UCSD-AML1 (cell line): ENCODE measurements at regions not wholly inside any gene's neighbourhood (a gene's known extent, or its start where the extent isn't known, plus 50 kb on each side); places are given as distances from the start of the nearest gene placed in this dataset.
"Not testable (repeated sequence)": the region's sequence is repeated elsewhere in the genome, so short reads cannot be mapped to it uniquely, and the experiment has no call there.

ENCODE experiments used
- DNase-seq: peaks from one replicate; lab custom pipeline; 2025; ENCODE audit not compliant: unreplicated experiment; lab: John Stamatoyannopoulos, UW

DNA sequence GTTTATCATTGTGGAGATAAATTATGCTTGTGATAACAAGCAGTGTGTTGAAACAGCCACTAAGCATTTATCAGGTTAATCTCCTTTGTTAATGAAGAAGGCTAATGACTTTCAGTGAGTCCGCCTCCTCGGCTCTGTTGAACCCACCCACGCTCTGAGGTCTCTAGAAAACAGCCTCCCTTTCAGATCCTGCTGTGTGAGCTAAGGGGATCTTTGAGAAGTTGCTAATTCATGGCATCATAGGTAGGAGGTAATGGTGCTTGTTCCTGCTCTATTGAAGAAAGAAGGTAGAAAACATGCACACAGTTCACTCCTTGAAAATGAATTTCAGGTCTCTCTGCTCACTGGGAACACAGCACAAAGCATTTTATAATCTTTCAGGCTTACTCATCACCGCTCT lies 483.9 kb downstream of the AACS start:
- DNase-seq, result no peak

DNA sequence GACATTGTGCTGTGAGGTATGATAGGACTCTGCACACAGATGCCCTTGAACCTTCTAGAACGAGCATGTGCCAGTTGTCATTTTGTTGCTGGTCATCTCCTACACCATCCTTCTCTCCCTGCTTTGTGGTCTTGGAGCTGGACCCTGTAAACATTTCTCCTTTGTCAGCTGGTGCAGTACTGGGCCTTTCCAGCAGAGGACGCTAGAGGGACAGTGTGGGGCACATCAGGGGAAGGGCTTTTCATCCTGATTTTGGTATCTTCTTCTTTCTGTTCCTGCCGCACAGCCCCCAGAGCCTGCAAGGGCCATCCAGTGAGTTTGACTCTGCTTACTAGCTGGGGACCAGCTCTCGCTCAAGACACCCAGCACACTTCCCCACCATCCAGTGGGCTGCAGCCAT lies 484.6 kb downstream of the AACS start:
- DNase-seq, result peak; percentile 38

DNA sequence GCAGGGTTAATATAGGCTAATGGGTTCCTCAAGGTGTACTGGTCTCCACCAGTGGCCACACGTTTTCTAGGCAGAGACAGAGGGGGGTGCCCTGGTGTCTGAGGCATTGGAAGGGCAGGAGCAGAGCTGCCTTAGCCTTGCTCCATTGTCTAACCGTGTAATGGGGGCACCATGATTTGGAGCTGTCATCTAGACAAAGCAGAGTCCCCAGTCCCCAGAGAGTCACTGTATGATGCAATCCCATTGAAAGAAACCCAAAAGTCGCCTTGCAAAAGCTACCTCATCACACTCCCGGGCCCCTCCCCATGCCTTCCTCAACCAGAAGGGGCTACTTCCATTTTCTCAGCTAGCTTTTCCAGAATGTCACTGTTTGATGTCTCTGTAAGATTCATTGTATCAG lies 487.1 kb downstream of the AACS start:
- no peak for DNase-seq

DNA sequence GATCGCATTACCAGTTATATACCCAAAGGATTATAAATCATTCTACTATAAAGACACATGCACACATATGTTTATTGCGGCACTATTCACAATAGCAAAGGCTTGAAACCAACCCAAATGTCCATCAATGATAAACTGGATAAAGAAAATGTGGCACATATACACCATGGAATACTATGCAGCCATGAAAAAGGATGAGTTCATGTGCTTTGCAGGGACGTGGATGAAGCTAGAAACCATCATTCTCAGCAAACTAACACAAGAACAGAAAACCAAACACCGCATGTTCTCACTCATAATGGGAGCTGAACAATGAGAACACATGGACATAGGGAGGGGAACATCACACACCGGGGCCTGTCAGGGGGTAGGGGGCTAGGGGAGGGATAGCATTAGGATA lies 495.8 kb downstream of the AACS start:
- DNase-seq, result not testable (repeated sequence)

DNA sequence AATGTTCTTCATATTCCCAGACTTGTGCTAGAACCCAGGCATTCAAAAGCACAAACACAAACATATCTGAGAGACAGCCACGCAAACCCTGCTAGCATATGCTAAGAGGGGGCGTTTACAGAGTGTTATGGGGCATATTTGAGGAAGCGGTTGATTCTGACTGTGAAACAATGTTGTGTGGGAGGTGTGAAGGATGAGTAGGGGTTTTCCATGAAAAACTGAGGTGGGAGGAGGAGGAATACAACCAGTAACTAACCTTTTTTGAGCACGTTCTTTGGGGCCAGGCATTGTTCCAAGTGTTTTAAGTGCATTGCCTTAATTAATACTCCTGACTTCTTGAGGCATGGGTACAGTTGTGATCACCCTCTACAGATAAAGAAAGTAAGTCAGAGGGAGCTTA lies 499.5 kb downstream of the AACS start:
- no peak for DNase-seq

DNA sequence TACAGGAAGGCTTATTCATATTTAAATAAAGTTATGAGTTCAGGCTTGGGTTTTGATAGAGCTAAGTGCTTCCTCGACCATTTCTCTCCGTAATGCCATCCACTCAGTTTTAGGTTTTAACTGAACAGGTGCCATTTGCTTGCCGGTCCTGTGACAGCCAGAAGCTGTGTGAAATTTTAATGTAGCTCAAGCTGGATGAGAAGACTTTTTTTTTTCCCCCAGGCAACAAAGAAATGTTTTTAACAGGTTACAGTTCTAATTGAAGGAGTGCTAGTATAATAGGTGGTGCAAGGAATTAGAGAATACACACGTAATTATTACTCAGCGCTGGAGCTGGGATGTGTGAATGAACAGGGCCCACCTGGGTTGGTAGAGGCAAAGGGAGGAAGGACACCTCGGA lies 502.3 kb downstream of the AACS start:
- no peak for DNase-seq

DNA sequence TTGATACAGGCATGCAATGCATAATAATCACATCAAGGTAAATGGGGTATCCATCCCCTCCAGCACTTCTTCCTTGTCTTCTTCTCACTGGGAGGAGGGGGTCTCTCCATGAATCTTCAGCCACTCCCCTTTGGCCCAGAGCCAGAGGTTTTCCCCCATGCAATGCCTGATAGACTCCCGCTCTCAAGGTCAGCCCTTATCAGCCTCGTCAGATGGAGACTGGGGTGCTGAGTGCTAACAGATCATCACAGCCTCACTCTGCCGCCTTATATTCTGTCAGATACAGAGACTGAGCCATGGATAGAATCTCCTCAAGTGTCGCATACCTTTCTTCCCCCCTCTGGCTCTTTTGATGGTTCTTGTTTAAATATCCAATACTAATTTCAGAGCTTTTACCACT lies 503.1 kb downstream of the AACS start:
- DNase-seq, result no peak

DNA sequence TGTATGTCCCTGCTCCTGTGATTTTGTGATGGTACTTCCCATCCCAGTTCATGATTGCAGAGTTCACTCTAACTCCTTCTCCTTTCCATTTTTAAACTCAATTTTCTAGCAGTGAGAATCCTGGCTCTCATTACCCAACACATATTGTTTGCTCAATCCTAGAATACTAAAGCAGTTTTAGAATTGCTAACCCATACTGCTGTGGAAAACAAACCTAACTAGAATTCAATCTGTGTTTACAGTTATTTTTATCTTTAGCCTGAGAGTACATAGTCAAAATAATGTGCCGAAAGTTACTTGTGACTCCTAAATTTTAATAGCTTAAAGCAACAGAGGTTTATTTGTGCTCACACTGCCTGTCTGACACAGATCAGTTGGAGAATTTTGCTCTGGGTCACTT lies 508.0 kb downstream of the AACS start:
- DNase-seq, result no peak

DNA sequence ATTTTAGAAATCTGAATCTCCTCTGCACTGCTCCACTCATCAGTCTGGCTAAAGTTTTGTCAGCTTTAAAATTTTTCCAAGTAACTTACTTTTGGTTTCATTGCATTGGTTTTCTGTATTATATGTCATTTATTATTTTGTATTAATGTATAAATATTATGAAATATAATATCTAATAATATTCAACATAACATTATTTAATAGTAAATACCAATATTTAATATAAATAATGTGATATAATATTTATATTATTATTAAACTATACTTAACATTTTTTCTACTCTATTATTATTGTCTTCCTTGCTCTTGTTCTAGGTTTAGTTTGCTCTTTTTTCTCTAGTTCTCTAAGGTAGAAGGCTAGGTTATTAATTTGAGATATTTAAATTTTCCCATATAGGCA lies 512.1 kb downstream of the AACS start:
- no peak for DNase-seq

DNA sequence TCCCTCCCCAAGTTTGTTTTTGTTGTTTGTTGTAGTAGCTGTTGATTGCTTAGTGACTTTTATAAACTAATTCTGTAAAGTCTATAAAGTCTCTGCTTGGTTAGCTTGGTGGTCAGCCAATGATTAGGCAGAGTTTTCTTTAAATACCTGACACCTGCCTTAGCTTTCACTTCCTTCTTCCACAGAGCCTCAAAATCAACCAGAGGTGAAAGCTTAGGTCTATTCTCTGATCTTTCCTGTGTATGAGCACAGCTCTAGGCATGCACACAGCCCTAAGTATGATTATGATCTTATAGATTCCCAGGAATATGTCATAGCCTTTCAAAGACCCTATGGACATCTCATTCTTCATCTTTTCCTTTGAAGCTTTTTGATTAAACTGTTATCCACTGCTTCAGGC lies 514.7 kb downstream of the AACS start:
- no peak for DNase-seq

DNA sequence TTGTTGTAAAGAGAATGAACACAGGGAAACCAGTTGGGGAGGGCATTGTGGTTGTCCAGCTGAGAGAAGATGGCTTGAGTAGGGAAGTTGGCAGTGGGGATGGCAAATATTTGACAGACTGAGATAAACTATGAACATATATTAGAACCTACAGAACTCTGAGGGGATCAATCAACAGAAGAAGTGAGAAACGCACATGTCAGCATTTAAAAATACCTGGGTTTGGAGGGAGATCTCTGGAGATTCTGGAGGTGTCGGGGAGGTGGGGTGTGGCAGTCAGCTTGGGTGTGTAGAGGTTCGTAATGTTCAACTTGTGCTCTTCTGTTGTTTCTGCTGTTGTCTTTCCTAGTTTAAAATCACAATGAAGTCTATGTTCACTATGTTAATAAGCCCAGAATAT lies 517.8 kb downstream of the AACS start:
- no peak for DNase-seq

DNA sequence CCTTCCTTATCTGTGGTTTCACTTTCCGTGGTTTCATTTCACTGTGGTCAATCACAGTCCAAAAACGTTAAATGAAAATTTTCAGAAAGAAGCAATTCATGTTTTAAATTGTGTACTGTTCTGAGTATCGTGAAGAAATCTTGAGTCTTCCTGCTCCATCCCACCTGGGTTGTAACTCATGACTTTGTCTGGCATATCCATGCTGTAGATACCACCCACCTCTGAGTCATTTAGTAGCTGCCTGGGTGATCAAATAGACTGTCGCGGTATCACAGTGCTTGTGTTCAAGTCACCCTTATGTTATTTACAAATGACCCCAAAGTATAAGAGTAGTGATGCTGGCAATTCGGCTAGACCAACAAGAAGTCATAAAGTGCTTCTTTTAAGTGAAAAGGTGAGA lies 521.2 kb downstream of the AACS start:
- DNase-seq, result no peak

DNA sequence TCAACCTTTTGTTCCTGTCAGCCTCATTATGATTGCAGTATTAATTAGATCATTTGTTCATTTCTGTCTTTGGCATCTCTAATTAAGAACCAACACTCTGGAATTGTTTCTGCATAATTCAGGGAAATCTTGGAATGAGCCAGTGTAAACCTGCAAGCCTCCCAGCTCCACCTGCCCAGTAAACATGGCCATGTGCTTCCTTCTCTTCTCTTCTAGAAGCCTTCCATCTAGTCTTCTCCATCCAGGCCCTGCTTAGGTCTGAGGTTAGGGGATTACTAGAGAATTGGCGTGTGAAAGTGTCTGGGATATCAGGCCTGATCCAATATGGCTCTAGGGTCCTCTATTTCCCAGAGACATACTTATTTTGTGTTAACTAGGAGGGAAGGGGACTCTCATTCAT lies 528.0 kb downstream of the AACS start:
- DNase-seq, result no peak

DNA sequence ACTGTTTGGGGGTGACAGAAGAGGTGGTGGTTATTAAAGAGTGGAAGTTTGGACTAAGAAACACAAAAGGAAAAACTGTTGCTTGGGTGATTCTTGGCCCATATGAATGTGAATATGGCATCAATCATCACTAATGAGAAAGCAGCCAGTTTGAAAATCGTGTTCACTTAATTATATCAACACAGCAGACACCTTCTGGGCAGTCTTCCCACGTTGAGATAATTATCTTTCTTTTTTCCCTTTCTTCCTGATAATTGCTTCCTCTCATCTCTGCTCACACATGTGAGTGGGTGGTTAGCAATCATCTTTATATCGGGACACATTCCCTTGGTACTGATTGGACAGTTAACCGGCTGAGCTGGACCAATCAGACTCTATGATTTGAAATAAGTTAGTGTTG lies 539.7 kb downstream of the AACS start:
- DNase-seq, result no peak

DNA sequence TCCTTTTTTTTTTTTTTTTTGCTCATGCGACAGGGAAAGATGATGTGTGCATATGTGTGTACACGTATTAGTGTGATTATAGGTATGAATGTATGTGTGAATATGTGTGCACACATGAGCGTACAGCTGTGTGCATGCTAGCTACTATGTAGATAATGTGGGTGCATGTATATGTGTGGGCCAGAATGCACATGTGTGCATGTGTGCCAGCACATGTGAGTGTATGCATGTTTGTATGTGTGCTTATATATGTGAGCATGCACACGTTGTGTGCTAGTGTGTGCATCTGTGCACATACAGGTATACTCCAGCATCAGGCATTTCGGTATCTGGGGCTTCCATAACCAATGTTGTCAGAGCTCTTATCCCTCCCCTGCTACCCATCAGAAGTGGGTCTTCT lies 541.1 kb downstream of the AACS start:
- no peak for DNase-seq

DNA sequence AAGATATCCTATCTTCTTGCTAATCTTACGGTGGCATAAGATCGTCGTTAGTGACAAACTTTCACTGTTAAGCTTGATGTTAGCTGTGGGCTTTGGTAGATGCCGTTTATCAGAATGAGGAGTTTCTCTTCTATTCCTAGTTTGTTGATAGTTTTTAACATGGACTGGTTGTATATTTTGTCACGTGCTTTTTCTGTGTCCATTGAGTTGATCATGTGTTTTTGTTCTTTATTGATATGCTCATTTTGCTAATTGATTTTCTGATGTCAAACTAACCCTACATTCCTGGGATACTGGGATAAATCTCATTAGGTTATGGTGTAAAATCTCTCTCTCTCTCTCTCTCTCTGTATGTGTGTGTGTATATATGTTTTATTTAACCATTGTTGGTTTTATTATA lies 545.1 kb downstream of the AACS start:
- no peak for DNase-seq

DNA sequence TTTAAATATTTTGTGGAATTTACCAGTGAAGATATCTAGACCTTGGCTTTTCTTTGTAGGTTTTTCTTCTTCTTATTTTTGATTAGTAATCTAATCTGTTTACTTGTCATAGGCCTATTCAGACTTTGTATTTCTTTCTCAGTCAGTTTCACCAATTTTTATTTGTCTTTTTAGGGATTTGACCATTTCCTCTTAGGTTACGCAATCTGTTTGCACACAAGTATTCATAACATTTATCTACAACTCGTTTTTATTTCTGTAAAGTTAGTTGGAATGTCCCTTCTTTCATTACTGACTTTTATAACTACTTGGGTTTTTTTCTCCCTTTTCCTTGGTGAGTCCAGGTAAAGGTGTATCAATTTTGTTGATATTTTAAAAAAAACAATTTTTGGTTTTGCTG lies 545.7 kb downstream of the AACS start:
- DNase-seq, result no peak

DNA sequence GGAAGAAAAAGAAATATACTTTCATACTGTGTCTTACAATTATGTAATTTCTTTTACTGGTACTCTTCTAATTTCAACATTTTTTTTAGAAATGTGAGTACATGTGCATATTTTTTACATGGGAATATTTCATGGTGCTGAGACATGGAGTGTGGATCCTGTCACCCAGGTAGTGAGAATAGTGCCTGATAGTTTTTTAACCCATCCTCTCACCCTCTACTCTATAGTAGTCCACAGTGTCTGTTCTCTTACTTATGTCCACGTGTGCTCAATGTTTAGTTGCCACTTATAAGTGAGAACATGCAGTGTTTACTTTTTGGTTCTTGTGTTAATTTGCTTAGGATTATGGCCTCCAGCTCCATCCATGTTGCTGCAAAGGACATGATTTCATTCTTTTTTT lies 548.8 kb downstream of the AACS start:
- DNase-seq, result no peak

DNA sequence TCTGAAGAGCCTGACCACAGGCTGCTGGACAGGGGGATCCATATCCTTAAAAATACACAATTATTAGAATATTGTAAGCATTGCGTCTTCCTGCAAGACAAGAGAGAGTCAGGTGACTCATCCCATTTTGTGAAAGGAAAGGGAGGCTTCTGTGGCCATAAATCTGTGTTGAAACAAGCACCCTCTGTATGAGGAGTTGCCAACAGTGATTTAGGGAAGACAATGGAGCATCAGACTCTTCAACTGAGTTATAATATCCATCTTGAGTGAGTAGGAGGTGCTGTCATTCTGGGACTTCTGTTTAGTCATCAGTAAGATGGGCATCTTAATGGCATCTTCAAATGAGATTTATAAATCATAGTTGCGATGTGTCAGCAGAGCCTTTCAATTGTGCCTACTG lies 554.5 kb downstream of the AACS start:
- no peak for DNase-seq

DNA sequence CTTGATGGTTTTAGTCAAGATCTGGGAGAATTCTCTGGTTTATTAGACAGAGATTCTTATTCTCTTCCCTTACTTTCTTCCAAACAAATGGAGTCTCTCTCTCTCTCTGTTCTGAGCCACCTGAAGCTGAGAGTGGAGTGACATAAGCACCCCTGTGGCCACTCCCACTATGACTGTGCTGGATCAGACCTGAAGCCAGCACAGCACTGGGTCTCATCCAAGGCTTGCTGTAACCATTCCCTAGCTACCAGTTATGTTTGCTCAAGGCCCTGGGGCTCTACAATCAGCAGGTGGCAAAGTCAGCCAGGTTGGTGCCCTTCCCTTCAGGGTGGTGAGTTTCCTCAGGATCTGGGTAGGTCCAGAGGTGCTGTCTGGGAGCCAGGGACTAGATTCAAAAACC lies 568.5 kb downstream of the AACS start:
- no peak for DNase-seq

DNA sequence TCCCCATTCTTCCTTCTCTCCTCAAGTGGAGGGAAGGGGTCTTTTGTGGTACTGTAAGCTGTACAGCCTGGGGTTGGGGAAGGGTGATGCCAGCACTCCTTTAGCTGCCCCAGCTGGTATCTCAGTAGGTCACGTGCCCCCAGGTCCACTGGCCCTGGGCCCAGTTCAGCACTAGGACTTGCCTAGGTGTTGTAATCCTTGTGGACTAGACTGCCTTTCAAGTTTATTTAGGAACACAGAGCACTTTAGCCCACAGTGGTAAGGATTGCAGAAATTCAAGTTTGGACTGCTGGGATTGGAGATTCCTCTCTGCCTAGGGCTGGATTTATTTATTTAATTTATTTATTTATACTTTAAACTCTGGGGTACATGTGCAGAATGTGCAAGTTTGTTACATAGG lies 569.6 kb downstream of the AACS start:
- no peak for DNase-seq

DNA sequence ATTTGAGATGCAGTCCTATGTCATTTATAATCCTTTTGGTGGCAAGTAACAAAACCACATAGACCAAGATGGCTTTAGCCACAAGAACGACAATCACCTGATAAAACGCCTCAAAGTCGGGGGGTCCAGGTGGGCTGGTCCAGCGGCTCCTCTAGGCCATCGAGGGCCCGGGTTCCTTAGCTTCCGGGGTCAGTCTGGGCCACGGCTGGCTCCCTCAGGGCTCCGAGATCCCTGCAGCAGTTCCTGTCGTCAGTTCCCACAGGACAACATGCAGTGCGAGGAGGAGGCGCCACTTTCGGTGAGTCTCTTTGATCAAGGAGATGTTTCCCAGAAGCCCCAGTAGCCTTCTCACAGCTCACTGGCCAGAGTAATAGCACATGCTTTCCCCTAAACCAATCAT lies 574.6 kb downstream of the AACS start:
- DNase-seq, result no peak

DNA sequence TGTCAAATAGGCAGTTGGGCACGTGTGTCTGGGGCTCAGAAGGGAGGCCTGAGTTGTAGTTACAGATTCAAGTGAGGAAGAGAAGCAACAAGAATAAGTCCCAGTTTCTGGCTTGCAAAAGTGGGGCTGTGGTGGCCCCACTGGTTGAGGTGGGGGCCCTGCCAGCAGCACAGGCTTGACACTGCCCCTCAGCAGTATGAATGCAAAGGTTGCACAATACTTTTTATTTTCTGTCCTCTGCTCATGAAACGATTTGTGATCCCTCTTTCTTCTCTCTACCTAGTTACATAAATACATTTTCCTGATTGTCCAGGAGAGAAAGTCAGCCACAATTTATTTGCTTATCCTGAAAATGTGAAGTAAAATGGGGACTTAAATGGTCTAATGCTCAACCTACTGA lies 577.8 kb downstream of the AACS start:
- no peak for DNase-seq

DNA sequence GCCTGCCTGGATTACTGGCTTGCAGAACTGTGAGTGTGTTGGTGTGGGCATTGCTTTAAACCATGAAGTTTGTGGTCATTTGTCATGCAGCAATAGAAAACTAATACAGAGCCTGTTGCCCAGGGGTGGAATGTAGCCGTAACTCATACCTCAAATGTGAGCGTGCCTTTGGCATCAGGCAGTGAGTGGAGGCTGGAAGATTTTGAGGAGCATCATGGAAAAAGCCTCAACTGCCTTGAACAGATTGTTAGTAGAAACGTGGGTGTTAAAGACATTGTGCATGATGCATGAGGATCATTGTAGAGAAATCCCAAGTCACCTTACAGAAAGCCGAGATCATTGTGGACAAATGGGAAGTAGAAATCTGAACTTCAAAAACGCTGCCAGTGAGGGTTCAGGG lies 580.5 kb downstream of the AACS start:
- DNase-seq, result no peak
